Erythroblast (primary cell): ENCODE measurements at regions not wholly inside any gene's neighbourhood (a gene's known extent, or its start where the extent isn't known, plus 50 kb on each side); places are given as distances from the start of the nearest gene placed in this dataset.

ENCODE experiments used
- GATA1 ChIP-seq: IDR thresholded peaks from 2 replicates; pipeline ENCODE4 v1.6.1; 2011; ENCODE audit warnings: low read depth, mild to moderate bottlenecking, control low read depth, low read length, moderate library complexity
- POLR2A ChIP-seq: IDR thresholded peaks from 2 replicates; pipeline ENCODE4 v1.6.1; 2011; ENCODE audit warnings: mild to moderate bottlenecking, low read length

- TF ChIP-seq POLR2A (no peak), GATA1 (no peak)
Measured at GRCh38 chr7:67989142-67989541, 992.5 kb downstream of the TYW1 start.
